ENCODE measurements at regions not wholly inside any gene's neighbourhood (a gene's known extent, or its start where the extent isn't known, plus 50 kb on each side); places are given as distances from the start of the nearest gene placed in this dataset.

DNA sequence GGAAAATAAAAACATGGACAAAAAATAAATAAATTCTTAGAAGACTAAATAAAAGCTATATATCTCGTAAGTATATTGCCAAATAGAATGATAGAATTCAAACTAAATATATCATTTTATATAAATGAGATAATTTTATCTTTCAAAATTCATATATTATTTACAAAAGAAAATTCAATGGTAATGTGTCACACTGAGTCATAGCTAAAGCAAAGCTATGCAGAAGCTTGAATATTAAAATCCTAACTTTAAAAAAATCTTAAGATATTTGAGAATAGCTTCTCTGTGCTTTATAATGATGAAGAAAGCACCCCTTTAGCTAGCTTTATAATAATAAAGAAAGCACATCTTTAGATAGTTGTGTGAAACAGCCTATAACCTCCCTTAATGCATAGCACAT, 1010.8 kb downstream of the OTOL1 start:
- Histone ChIP-seq H3K4me1 (ENCODE audit: insufficient read depth, low read length) (no peaks in the 10 kb centered on the region), H3K36me3 (ENCODE audit: insufficient read depth, low read length) (no peaks in the 10 kb centered on the region), H3K9me3 (ENCODE audit: control insufficient read depth, insufficient read depth, low read length) (no peaks in the 10 kb centered on the region), H3K9ac (ENCODE audit: low read depth, low read length) (no peak overlapping the region)

DNA sequence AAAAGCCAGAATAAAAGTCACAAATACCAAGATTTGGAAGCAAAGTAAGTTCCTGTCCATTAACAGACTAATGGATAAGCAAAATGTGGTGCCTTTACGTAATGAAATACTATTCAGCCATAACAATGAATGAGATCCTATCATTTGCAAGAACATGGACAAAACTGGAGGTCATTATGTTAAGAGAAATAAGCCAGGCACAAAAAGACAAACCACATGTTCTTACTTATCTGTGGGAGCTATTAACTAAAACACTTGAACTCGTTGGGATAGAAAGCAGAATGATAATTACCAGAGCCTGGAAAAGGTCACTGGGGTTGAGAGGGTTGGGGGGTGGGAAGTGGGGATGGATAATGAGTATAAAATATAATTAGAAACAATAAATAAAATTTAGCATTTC, 1015.9 kb downstream of the OTOL1 start:
- Histone ChIP-seq H3K9ac (ENCODE audit: low read depth, low read length) (no peak overlapping the region), H3K4me1 (ENCODE audit: insufficient read depth, low read length) (no peaks in the 10 kb centered on the region), H3K9me3 (ENCODE audit: control insufficient read depth, insufficient read depth, low read length) (no peaks in the 10 kb centered on the region), H3K36me3 (ENCODE audit: insufficient read depth, low read length) (no peaks in the 10 kb centered on the region)

DNA sequence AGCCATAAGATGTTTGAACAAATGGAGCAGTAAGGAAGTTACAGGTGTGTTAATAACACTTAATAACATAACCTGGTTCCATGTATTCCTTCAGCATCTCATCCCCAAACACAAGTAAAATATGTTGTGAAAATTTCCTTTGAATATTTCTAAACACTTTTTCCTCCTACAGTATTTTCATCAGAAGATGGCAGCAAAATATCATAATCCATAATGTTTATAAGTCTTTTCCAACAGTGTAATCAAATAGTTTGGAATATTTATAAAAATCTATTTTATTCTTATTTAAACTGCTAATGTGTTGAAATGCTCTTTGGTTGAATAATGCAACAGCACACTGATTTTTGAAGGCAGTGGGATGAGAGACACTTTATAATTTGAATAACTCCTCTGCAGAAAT, 1020.5 kb downstream of the OTOL1 start:
- H3K9me3 ChIP-seq (ENCODE audit: control insufficient read depth, insufficient read depth, low read length): no peaks in the 10 kb centered on the region
- no peak overlapping the region for H3K9ac ChIP-seq (ENCODE audit: low read depth, low read length)
- H3K36me3 ChIP-seq (ENCODE audit: insufficient read depth, low read length): no peaks in the 10 kb centered on the region
- H3K4me1 ChIP-seq (ENCODE audit: insufficient read depth, low read length): no peaks in the 10 kb centered on the region

DNA sequence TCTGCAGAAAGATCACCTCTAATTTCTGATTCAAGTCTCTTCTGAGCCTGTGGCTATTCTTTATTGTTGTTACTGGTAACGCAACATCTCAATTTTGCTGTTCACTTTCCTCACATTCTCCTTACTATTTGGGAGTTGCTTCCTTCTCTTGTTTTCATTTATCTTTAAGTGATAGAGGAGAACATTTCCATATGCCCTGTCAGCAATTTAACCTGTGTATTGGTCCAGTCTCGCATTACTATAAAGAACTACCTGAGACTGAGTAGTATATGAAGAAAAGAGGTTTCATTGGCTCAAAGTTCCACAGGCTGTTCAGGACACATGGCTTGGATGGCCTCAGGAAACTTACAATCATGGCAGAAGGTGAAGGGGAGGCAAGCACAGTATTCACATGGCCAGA, 1025.1 kb downstream of the OTOL1 start:
- Histone ChIP-seq H3K36me3 (ENCODE audit: insufficient read depth, low read length) (no peaks in the 10 kb centered on the region), H3K9me3 (ENCODE audit: control insufficient read depth, insufficient read depth, low read length) (no peaks in the 10 kb centered on the region), H3K4me1 (ENCODE audit: insufficient read depth, low read length) (peaks cover 2% of the 10 kb centered on the region; the same call in 1 of the 2 replicates), H3K9ac (ENCODE audit: low read depth, low read length) (no peak overlapping the region)

DNA sequence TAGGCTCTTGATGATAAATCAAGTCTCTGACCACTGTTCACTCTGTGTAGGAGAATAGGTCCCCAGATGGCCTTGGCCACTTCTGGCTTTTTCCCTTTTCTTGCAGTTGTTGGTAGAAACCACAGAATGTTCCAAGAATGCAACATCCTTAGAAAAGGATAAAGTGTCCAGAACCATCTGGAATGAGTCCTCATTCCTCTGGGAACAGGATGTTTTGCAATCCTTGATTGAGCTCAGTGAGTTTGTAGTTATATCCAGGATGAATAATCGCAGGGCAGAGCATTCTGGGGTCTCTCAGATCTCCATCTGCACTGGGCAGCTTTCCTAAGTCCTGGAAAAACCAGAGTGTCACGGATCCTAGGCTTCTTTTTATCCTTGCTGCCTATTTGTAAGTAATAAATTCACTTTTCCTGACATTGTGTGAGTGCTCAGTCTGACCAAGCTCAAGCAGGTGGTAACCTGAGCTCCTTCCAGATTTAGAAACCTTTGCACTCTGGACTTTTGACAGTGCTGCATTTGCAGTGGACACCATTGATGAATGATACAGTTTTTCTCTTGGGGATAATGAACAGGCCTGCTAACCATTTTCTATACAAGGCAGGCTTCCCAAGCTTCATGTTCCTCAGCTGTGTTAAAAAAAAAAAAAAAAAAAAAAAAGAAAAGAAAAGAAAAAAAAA, 1028.6 kb downstream of the OTOL1 start:
- Histone ChIP-seq H3K9me3 (ENCODE audit: control insufficient read depth, insufficient read depth, low read length) (no peaks in the 10 kb centered on the region), H3K36me3 (ENCODE audit: insufficient read depth, low read length) (no peaks in the 10 kb centered on the region), H3K4me1 (ENCODE audit: insufficient read depth, low read length) (peaks cover 2% of the 10 kb centered on the region; the same call in 1 of the 2 replicates), H3K9ac (ENCODE audit: low read depth, low read length) (no peak overlapping the region)

DNA sequence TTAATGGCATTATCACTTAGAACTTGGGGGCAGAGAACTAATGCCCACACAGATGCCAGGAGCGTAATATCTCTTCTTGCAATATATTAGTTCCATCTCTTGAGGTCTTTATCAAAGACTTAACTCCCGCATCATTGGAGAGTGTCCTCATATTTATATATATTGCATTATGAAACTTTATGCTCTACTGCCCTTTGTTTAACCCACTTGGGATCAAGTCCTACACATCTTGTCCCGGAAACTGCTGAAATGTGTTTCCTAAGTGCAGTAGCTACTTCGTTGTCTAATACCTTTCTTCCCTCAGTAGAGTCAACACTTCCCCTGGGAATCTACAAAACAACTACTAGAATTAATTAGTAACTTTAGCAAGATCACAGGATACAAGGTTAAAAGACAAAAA, 1029.2 kb downstream of the OTOL1 start:
- H3K9me3 ChIP-seq (ENCODE audit: control insufficient read depth, insufficient read depth, low read length): no peaks in the 10 kb centered on the region
- no peak overlapping the region for H3K9ac ChIP-seq (ENCODE audit: low read depth, low read length)
- no peaks in the 10 kb centered on the region for H3K36me3 ChIP-seq (ENCODE audit: insufficient read depth, low read length)
- peaks cover 2% of the 10 kb centered on the region; the same call in 1 of the 2 replicates for H3K4me1 ChIP-seq (ENCODE audit: insufficient read depth, low read length)

DNA sequence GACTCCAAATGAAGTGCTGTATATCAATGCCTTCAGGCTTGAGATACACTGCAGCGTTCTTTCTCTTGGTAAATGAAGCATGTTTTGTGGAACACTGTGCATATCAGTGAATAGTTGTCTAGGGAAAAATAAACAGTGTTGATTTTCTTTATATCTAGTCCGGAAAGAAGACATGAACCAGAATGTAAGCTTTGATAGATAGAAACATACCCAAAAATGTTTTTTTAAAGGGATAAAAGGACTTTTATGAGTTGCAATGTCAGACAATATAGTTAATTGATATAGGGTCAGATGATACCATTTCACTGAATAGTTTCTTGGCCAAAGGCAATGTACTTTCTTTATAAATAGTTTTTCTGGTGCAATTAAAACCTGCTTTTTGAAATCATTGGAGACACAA, 1037.8 kb downstream of the OTOL1 start:
- no peaks in the 10 kb centered on the region for H3K4me1 ChIP-seq (ENCODE audit: insufficient read depth, low read length)

DNA sequence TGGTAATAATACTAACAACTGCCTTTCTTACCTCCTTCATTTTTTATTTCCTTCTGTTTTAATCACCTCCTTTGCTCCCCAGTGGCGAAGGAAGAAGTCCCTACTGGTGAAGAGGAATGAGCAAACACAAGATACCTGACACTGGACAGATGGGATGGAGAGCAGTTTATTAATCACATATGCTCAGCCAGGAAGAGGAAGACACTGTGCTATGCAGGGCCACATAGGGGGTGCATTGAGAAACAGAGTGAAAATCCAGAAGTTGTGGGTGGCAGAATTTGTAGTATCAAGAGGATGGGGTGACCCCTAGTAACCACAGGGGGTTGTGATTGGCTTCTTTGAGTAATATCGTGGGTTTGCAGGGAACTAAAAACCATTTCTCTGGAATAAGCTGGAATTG, 1041.9 kb downstream of the OTOL1 start:
- no peaks in the 10 kb centered on the region for H3K36me3 ChIP-seq (ENCODE audit: insufficient read depth, low read length)
- H3K4me1 ChIP-seq (ENCODE audit: insufficient read depth, low read length): no peaks in the 10 kb centered on the region
- H3K9ac ChIP-seq (ENCODE audit: low read depth, low read length): no peak overlapping the region
- no peaks in the 10 kb centered on the region for H3K9me3 ChIP-seq (ENCODE audit: control insufficient read depth, insufficient read depth, low read length)

More for the DNA sequence above, 1037.8 kb downstream of the OTOL1 start:
- Histone ChIP-seq H3K36me3 (ENCODE audit: insufficient read depth, low read length) (no peaks in the 10 kb centered on the region), H3K9me3 (ENCODE audit: control insufficient read depth, insufficient read depth, low read length) (no peaks in the 10 kb centered on the region), H3K9ac (ENCODE audit: low read depth, low read length) (no peak overlapping the region)

DNA sequence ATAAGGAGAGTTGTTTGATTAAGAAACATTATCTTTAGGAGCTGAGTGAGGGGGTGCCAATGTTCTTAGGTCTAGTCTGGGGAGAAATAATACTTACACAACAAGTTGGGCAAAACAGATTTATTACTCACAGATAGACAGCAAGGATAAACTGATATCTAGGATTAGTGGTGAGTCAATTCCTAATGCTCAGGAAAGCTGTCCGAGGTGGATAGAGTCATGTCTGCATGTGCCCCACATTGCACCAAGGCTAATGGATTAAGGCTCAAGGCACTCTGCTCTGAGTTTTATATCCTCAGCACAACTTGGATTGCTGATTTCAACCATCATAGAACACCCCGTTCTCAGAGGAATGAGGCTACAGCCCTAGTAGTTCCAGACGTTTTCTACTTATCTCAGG, 1042.3 kb downstream of the OTOL1 start:
- no peaks in the 10 kb centered on the region for H3K9me3 ChIP-seq (ENCODE audit: control insufficient read depth, insufficient read depth, low read length)
- no peak overlapping the region for H3K9ac ChIP-seq (ENCODE audit: low read depth, low read length)
- H3K4me1 ChIP-seq (ENCODE audit: insufficient read depth, low read length): no peaks in the 10 kb centered on the region; the same call in 1 of the 2 replicates
- H3K36me3 ChIP-seq (ENCODE audit: insufficient read depth, low read length): no peaks in the 10 kb centered on the region

DNA sequence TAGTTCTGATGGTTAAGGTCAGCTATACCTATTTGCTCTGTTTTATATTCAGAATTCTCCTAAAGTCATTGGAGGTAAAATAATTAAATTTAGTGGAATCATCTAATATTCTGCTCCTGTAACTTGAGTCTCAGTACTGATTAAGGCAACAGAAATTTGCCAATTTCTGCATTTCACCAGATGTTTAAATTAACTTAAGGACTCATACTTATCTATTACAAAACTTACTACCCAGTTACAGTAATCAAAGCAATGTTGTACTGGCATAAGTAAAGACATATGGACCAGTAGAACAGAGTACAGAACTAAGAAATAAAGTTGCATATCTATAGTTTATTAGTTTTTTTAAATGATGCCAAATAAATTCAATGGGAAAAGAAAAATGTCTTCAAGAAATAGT, 1043.8 kb downstream of the OTOL1 start:
- no peaks in the 10 kb centered on the region; the same call in 1 of the 2 replicates for H3K4me1 ChIP-seq (ENCODE audit: insufficient read depth, low read length)
- no peaks in the 10 kb centered on the region for H3K9me3 ChIP-seq (ENCODE audit: control insufficient read depth, insufficient read depth, low read length)
- H3K36me3 ChIP-seq (ENCODE audit: insufficient read depth, low read length): no peaks in the 10 kb centered on the region
- H3K9ac ChIP-seq (ENCODE audit: low read depth, low read length): no peak overlapping the region

DNA sequence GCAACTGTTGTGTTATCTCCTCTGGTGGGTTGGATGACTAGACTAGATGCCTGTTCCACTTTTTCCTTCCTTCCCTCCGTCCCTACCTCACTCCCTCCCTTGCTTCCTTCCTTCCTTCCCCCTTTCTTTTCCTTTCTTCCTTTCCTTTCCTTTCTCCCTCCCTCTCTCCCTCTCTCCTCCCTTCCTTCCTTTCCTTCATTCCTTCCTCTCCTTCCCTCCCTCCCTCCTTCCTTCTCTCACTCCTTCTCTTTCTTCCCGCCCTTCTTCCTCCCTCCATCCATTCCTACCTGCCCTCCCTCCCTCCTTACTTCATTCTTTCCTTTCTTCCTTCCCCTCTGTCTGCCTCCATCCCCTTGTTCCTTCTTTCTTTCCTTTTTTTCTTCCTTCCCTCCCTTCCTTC, 1045.3 kb downstream of the OTOL1 start:
- Histone ChIP-seq H3K36me3 (ENCODE audit: insufficient read depth, low read length) (no peaks in the 10 kb centered on the region), H3K9ac (ENCODE audit: low read depth, low read length) (no peak overlapping the region), H3K9me3 (ENCODE audit: control insufficient read depth, insufficient read depth, low read length) (no peaks in the 10 kb centered on the region), H3K4me1 (ENCODE audit: insufficient read depth, low read length) (no peaks in the 10 kb centered on the region; the same call in 1 of the 2 replicates)

DNA sequence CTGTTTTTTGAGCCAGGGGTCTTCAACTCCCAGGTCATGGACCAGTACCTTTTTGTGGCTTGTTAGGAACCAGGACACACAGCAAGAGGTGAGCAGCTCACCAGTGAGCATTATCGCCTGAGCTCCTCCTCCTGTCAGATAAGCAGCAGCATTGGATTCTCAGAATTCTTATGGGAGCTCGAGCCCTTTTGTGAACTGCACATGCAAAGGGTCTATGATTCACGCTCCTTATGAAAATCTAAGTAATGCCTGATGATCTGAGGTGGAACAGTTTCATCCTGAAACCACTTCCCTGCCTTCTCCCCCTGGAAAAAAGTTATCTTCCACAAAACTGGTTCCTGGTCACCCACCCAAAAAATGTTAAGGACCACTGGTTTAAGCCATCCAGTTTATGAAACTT, 1047.6 kb downstream of the OTOL1 start:
- Histone ChIP-seq H3K9ac (ENCODE audit: low read depth, low read length) (no peak overlapping the region), H3K4me1 (ENCODE audit: insufficient read depth, low read length) (no peaks in the 10 kb centered on the region; the same call in 1 of the 2 replicates), H3K36me3 (ENCODE audit: insufficient read depth, low read length) (no peaks in the 10 kb centered on the region), H3K9me3 (ENCODE audit: control insufficient read depth, insufficient read depth, low read length) (peaks cover 9% of the 10 kb centered on the region)

DNA sequence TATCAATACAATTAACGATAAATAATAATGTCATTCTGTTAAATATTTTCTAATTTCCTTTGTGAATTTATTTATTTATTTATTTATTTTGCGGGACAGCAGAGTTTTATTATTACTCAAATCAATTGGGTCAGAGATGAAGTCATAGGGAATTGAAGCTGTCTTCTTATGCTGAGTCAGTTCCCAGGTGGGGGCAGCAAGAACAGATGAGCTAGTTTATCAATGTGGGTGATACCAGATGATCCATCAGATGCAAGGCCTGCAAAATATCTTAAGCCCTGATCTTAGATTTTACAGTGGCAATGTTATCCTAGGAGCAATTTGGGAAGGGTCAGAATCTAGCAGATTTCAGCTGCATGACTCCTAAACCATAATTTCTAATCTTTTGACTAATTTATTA, 1050.3 kb downstream of the OTOL1 start:
- no peaks in the 10 kb centered on the region; the same call in 1 of the 2 replicates for H3K36me3 ChIP-seq (ENCODE audit: insufficient read depth, low read length)
- no peaks in the 10 kb centered on the region; the same call in 1 of the 2 replicates for H3K4me1 ChIP-seq (ENCODE audit: insufficient read depth, low read length)
- peaks cover 9% of the 10 kb centered on the region for H3K9me3 ChIP-seq (ENCODE audit: control insufficient read depth, insufficient read depth, low read length)
- H3K9ac ChIP-seq (ENCODE audit: low read depth, low read length): no peak overlapping the region

DNA sequence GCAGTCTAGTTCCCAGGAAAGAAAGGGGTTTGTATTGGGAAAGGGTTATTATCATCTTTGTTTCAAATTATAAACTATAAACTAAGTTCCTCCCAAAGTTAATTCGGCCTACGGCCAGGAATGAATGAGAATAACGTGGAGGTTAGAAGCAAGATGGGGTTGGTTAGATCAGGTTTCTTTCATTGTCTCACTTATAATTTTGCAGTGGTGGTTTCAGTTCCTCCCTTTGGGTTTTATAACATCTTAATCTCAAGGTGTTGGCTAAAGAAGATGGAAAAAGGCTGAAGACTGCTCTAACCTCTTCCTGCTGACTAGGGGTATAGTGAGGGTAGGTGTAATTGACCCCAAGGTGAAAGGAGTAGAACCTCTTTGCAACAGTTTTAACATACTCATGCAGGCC, 1050.7 kb downstream of the OTOL1 start:
- Histone ChIP-seq H3K36me3 (ENCODE audit: insufficient read depth, low read length) (no peaks in the 10 kb centered on the region; the same call in 1 of the 2 replicates), H3K4me1 (ENCODE audit: insufficient read depth, low read length) (no peaks in the 10 kb centered on the region; the same call in 1 of the 2 replicates), H3K9me3 (ENCODE audit: control insufficient read depth, insufficient read depth, low read length) (peaks cover 9% of the 10 kb centered on the region), H3K9ac (ENCODE audit: low read depth, low read length) (no peak overlapping the region)

DNA sequence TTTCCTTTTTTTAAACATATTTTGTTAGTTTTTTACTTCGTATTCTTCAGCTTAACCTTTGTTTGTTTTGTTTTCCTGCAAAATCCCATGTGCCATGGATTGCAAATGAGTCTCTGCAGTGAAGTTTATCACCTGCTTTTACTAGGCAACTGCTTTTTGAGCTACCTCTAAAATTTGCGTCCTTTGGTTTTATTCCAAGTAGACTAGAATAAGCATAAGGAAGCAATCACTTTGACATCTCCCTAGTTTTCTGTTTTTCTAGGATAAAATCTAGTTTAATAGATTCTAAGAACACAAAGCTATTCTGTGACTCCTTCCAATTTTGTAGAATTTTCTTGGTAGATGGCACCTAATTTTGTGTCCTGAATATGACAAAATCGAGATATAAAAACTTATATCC, 1059.2 kb downstream of the OTOL1 start:
- Histone ChIP-seq H3K9ac (ENCODE audit: low read depth, low read length) (no peak overlapping the region), H3K4me1 (ENCODE audit: insufficient read depth, low read length) (no peaks in the 10 kb centered on the region; the same call in 1 of the 2 replicates), H3K36me3 (ENCODE audit: insufficient read depth, low read length) (no peaks in the 10 kb centered on the region; the same call in 1 of the 2 replicates), H3K9me3 (ENCODE audit: control insufficient read depth, insufficient read depth, low read length) (no peaks in the 10 kb centered on the region; the same call in 1 of the 2 replicates)
